HG02642 (cell line): ENCODE measurements at regions not wholly inside any gene's neighbourhood (a gene's known extent, or its start where the extent isn't known, plus 50 kb on each side); places are given as distances from the start of the nearest gene placed in this dataset.

ENCODE experiments used
- ATAC-seq: cut with Tn5 transposase; IDR thresholded peaks from one replicate; pipeline ENCODE4 v1.9.1; 2021; ENCODE audit warnings: mild to moderate bottlenecking; ENCODE audit not compliant: unreplicated experiment, poor library complexity

DNA sequence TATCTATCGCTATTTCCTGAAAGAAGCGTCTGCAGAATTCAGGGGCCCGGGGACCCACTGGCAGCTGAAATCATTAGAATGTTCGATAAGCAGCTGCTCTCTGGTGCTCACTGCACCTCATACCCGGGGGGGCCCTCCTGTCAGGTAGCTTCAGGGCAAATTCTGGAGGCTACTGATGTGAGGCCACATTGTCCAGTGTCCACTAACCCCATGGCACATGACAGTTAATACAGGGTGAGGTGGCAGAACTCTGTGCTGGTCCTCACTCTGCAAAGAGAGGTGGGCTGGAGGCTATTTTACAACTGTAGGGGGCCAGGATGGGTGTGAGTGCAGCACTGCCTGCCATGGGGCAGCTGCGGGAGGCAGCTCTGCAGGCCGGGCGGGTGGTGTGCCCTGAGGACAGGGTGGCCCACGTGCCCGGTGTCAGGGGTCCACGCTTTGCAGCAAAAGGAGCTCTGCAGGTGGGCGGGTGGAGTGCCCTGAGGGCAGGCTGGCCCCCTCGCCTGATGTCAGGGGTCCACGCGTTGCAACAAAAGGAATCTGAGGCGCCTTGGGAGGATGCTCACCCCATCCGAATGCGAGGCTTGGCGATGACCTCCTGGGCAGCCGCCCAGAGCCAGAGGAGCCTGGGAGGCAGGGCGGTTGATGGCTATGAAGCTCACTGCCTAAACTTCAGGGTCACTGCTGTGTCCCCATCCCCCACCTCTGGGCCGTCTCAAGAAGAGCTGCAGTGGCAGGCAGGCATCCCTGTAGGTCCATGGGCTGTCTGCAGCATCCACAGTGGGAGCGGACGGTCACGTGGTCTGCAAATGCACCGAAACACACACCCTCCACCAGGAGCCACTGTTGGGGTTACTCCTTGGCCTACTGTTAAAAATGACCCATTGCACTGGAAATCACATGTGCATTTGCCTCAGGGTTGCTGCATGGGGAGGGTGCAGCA, 207.0 kb upstream of the SALL3 start:
- no peak for ATAC-seq

DNA sequence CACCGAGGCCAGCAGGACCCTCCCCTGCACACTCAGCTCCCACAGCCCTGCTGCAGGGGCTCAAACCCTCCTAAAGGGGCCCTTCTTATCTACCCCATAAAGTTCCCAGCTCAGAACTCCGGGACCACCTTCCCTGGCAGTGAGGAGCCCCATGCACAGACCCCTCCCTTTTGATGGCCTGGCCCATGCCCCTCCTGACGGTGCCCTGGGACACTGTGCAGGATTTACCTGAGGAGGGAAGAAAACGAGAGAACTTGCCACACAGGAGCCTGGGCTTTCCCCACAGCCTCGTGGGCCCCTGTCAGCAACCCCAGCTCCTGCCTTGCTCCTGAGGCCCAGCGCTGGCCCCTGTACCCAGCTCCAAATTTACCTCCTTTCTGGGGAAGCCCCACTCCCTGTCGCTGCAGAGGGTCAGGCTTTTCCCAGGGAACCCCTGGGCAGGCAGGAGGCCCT, 206.3 kb upstream of the SALL3 start:
- ATAC-seq = no peak

DNA sequence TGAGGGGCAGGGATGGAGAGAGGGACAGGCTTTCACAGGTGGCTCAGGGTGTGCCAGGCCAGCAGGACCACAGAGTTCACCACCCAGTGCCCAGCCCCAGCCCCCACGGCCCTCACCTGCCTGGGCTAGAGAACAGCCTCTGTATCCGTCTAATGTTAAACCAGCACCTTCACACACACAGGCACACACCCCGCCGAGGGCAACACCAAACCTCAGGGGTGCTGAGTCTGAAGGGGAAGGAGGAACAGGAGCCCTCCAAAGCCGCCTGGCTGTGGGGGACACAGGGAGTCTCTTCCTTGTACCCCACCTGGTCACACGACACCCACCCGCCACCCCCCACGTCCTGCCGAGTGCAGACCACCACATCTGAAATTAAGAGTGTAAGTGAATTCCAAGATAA, 205.8 kb upstream of the SALL3 start:
- no peak for ATAC-seq

- ATAC-seq = no peak
These were observed 204.9 kb upstream of the SALL3 start for GRCh38 chr18:78774741-78775141.

- no peak for ATAC-seq
These were observed 203.5 kb upstream of the SALL3 start for GRCh38 chr18:78776151-78776550.

- ATAC-seq = no peak
These were observed 202.8 kb upstream of the SALL3 start for GRCh38 chr18:78776706-78777285.

DNA sequence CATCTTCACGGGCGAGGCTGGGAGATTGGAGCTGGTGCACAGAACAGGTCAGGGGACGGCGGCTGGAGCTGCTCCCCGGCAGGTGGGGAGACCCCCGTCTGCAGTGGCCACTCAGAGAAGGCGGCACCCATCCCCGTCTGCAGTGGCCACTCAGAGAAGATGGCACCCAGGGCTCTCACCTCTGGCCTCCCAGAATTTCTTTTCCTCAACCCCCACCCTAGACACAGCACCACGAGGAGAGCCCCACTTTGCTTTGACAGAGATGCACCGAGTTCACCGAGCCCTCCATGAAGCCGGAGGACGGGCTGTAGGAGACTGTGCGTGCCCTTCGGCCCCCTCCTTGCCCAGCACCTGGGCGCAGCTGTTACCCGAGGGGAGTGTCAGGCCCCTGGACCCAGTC, 201.6 kb upstream of the SALL3 start:
- ATAC-seq = no peak

- no peak for ATAC-seq
These were observed 201.0 kb upstream of the SALL3 start for GRCh38 chr18:78778651-78779050.

DNA sequence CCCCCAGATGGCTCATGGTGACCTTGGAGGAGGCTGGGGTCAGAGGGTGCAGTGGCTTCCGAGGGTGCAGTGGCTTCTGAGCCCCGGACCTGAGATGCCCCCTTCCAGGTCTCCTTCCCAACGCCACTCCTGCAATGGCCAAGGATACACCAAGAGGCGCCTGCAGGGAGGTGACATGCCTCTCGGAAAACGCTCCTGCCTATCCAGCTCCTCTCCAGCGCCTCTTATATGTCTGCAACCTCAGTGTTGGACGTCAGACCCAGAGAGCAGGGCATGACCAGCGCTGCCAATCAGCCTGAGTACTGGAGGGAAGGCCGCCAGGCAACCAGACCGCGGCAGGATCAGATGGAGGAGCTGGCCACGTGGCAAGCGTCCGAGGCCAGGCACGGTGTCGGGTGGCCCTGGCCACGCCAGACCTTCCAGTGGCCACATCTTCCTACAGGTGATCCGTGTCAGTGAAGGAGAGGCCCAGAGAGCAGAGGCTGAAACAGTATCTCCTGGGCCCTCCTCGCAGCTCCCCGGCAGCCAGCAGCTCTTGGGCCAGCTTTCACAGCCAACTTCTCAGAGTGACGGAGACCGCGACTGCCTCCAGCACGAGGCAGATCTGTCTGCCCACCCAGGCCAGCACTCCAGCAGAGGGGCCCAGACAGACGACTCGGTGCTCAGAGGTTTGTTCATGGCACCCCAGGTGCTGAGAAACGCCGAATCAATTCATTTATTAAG, 199.5 kb upstream of the SALL3 start:
- ATAC-seq = no peak

- ATAC-seq = no peak
These were observed 198.7 kb upstream of the SALL3 start for GRCh38 chr18:78780719-78781600.

- ATAC-seq = no peak
These were observed 198.0 kb upstream of the SALL3 start for GRCh38 chr18:78781601-78781960.

GRCh38 chr18:78782951-78783563, 196.6 kb upstream of the SALL3 start:
- ATAC-seq = no peak

- no peak for ATAC-seq
These were observed 196.1 kb upstream of the SALL3 start for GRCh38 chr18:78783564-78783960.

- no peak for ATAC-seq
These were observed 194.8 kb upstream of the SALL3 start for GRCh38 chr18:78784861-78785260.

DNA sequence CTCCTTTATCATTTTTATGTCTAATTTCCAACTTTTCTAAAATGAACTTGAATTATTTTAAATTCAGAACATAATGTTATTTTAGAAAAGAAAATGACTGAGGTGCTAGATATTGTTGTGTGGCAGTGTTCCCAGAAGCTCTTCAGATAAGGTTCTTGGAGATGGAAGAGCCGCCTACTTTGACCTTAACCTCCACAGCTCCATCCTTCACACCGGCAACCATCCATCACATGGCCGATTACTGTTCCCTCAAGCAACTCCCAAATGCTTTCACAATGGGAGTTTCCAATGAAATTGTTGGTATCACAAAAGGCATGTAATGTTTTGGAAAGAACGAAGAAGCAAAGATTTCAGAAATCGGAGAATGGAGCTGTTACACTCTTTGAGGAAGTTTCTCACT, 193.9 kb upstream of the SALL3 start:
- no peak for ATAC-seq

DNA sequence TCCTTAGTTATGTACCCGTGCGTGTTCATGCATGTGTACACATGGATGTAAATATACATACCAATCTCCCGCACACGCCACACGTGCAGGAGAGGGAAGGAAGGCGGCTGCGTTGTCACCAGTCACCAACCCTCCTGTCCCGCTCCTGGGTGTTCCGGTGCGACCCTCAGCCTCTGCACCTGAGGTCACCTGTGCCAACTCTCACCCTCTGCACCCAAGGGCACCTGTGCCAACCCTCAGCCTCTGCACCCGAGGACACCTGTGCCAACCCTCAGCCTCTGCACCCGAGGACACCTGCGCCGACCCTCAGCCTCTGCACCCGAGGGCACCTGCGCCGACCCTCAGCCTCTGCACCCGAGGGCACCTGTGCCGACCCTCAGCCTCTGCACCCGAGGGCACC, 192.8 kb upstream of the SALL3 start:
- no peak for ATAC-seq

GRCh38 chr18:78787751-78788150, 191.9 kb upstream of the SALL3 start:
- no peak for ATAC-seq

GRCh38 chr18:78788161-78788560, 191.5 kb upstream of the SALL3 start:
- no peak for ATAC-seq

- no peak for ATAC-seq
These were observed 189.8 kb upstream of the SALL3 start for GRCh38 chr18:78789850-78790249.

DNA sequence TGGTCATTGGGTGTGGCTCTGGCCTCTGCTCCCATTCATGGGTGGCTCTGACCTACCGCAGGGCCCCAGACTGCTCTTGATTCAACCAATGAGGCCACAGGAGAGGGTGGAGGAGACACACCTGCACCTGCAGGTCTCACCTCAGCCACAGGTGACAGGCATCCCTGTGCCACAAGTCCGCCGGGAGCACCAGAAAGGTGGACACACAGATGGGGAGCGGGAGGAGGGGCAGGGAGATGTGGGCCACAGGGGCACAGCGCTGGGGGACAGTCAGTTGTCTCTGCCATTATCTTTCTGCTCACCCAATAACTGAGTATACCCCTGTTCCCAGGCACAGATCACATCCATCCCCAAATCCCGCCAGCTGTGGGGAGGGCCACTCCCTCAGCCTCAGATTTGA, 189.1 kb upstream of the SALL3 start:
- ATAC-seq = no peak
